Tibial nerve (tissue), 4 donors: ENCODE measurements at regions not wholly inside any gene's neighbourhood (a gene's known extent, or its start where the extent isn't known, plus 50 kb on each side); places are given as distances from the start of the nearest gene placed in this dataset.

ENCODE experiments used
- DNase-seq, 2 donors: peaks; one replicate each; pipeline ENCODE4 v3.0.0-alpha.2; 2019; ENCODE audit warnings: low spot score in 2 of 2
- H3K27ac ChIP-seq, 4 donors: fragments of 200-600 bp; sonication (generic) in 3 of 4; one replicate each; pipeline ENCODE4 v1.5.1; 2017 to 2019; ENCODE audit warnings: mild to moderate bottlenecking in 1 of 4
- H3K27me3 ChIP-seq, 2 donors: fragments of 200-600 bp; sonication (generic) in 1 of 2; one replicate each; pipeline versions ENCODE4 v1.5.1 to v1.6.0; 2017 to 2019
- H3K36me3 ChIP-seq, 3 donors: fragments of 200-600 bp; sonication (generic); one replicate each; pipeline ENCODE4 v1.5.1; 2018 to 2019
- H3K4me1 ChIP-seq, 4 donors: fragments of 200-600 bp; sonication (generic) in 3 of 4; one replicate each; pipeline ENCODE4 v1.5.1; 2017 to 2019
- H3K4me3 ChIP-seq, 4 donors: fragments of 200-600 bp; sonication (generic) in 3 of 4; one replicate each; pipeline ENCODE4 v1.5.1; 2017 to 2019; ENCODE audit warnings: mild to moderate bottlenecking in 1 of 4, moderate library complexity in 1 of 4
- H3K9me3 ChIP-seq, 4 donors: fragments of 200-600 bp; sonication (generic) in 3 of 4; one replicate each; pipeline ENCODE4 v1.5.1; 2017 to 2019
- CTCF ChIP-seq, 5 experiments: fragments of 200-600 bp in 3 of 5; fragments of 450-650 bp in 2 of 5; sonication (generic) in 3 of 5; IDR thresholded peaks; one replicate each; pipeline ENCODE4 v1.5.1; 2016 to 2019; ENCODE audit warnings: antibody characterized with exemption in 5 of 5, mild to moderate bottlenecking in 3 of 5, moderate library complexity in 2 of 5
- EP300 ChIP-seq, 2 donors: sonication (generic); formaldehyde crosslinking; IDR thresholded peaks; one replicate each; pipeline ENCODE4 v1.6.1; 2017; ENCODE audit warnings: antibody characterized with exemption in 2 of 2, mild to moderate bottlenecking in 1 of 2
- POLR2A ChIP-seq, 2 donors: fragments of 450-650 bp; IDR thresholded peaks; one replicate each; pipeline ENCODE4 v1.6.1; 2017; ENCODE audit warnings: antibody characterized with exemption in 2 of 2, mild to moderate bottlenecking in 2 of 2, moderate library complexity in 2 of 2
- WGBS, 2 donors: methylation state at CpG; one replicate each; pipeline ENCODE4 v1.1.5; 2018; 5-methylcytosine and 5-hydroxymethylcytosine counted together

GRCh38 chr1:90206260-90206659, 211.3 kb downstream of the ZNF326 start:
- Histone ChIP-seq H3K4me1 (no peaks in the 10 kb centered on the region), H3K27ac (no peak overlapping the region), H3K36me3 (no peaks in the 10 kb centered on the region), H3K4me3 (no peak overlapping the region), H3K27me3 (no peaks in the 10 kb centered on the region), H3K9me3 (no peaks in the 10 kb centered on the region)
- no peak for DNase-seq
- no peak for TF ChIP-seq CTCF (IDR thresholded peaks at IDR 0.05)
- TF ChIP-seq EP300 (IDR thresholded peaks at IDR 0.05): no peak
- TF ChIP-seq POLR2A (IDR thresholded peaks at IDR 0.05): no peak

GRCh38 chr1:90204780-90205179, 209.9 kb downstream of the ZNF326 start:
- no peak for DNase-seq
- H3K27ac ChIP-seq: no peak overlapping the region
- no peaks in the 10 kb centered on the region for H3K9me3 ChIP-seq
- H3K4me1 ChIP-seq: peaks cover 0 to 3% (median 0%) of the 10 kb centered on the region in 4 donors
- no peaks in the 10 kb centered on the region for H3K27me3 ChIP-seq
- TF ChIP-seq POLR2A (IDR thresholded peaks at IDR 0.05) (no peak), EP300 (IDR thresholded peaks at IDR 0.05) (no peak), CTCF (IDR thresholded peaks at IDR 0.05) (no peak)
- 88 to 89% methylated on average over 2 of the region's 2 CpGs for WGBS, 2 donors
- no peak overlapping the region for H3K4me3 ChIP-seq
- H3K36me3 ChIP-seq: no peaks in the 10 kb centered on the region

GRCh38 chr1:90204023-90204590, 209.2 kb downstream of the ZNF326 start:
- Histone ChIP-seq H3K36me3 (no peaks in the 10 kb centered on the region), H3K9me3 (no peaks in the 10 kb centered on the region), H3K27ac (no peak overlapping the region), H3K4me1 (peaks cover 0 to 3% (median 0%) of the 10 kb centered on the region in 4 donors), H3K4me3 (no peak overlapping the region), H3K27me3 (no peaks in the 10 kb centered on the region)
- no peak for DNase-seq
- 61 to 68% methylated on average over 2 of the region's 2 CpGs for WGBS, 2 donors
- TF ChIP-seq POLR2A (IDR thresholded peaks at IDR 0.05) (no peak), EP300 (IDR thresholded peaks at IDR 0.05) (no peak), CTCF (IDR thresholded peaks at IDR 0.05) (no peak)

GRCh38 chr1:90201467-90202358, 206.8 kb downstream of the ZNF326 start:
- no peaks in the 10 kb centered on the region for H3K9me3 ChIP-seq
- no peak overlapping the region for H3K27ac ChIP-seq
- WGBS, 2 donors: 64 to 70% methylated on average over 6 of the region's 6 CpGs
- TF ChIP-seq EP300 (IDR thresholded peaks at IDR 0.05) (no peak), CTCF (IDR thresholded peaks at IDR 0.05) (no peak), POLR2A (IDR thresholded peaks at IDR 0.05) (no peak)
- DNase-seq: no peak
- H3K4me3 ChIP-seq: no peak overlapping the region
- peaks cover 0 to 3% (median 0%) of the 10 kb centered on the region in 4 donors for H3K4me1 ChIP-seq
- H3K27me3 ChIP-seq: no peaks in the 10 kb centered on the region
- H3K36me3 ChIP-seq: no peaks in the 10 kb centered on the region

- DNase-seq: no peak
- Histone ChIP-seq H3K9me3 (no peaks in the 10 kb centered on the region), H3K27ac (no peak overlapping the region), H3K4me3 (no peak overlapping the region), H3K27me3 (no peaks in the 10 kb centered on the region), H3K36me3 (no peaks in the 10 kb centered on the region), H3K4me1 (peaks cover 0 to 3% (median 0%) of the 10 kb centered on the region in 4 donors)
- WGBS, 2 donors: 56 to 57% methylated on average over 5 of the region's 5 CpGs
- no peak for TF ChIP-seq EP300 (IDR thresholded peaks at IDR 0.05)
- no peak for TF ChIP-seq CTCF (IDR thresholded peaks at IDR 0.05)
- TF ChIP-seq POLR2A (IDR thresholded peaks at IDR 0.05): no peak
Measured at GRCh38 chr1:90200646-90201205, 205.8 kb downstream of the ZNF326 start.
